SK-N-SH (cell line): ENCODE measurements at regions not wholly inside any gene's neighbourhood (a gene's known extent, or its start where the extent isn't known, plus 50 kb on each side); places are given as distances from the start of the nearest gene placed in this dataset.

Source experiments
- EP300 ChIP-seq, 2 experiments: IDR thresholded peaks; 2 replicates each; pipeline versions ENCODE4 v1.4.0 to v1.6.1; 2012; ENCODE audit warnings: borderline replicate concordance in 1 of 2, low read depth in 1 of 2, low read length in 1 of 2
- EZH2phosphoT487 ChIP-seq: fragments of 200-600 bp; sonication (generic); IDR thresholded peaks from 2 replicates; pipeline ENCODE4 v1.6.1; 2017; ENCODE audit warnings: low read depth, mixed run types, mild to moderate bottlenecking, antibody characterized with exemption, moderate library complexity, borderline replicate concordance
- FOXM1 ChIP-seq: IDR thresholded peaks from 2 replicates; pipeline ENCODE4 v1.4.0; 2012; ENCODE audit warnings: low read depth, mild to moderate bottlenecking
- NFIC ChIP-seq: IDR thresholded peaks from 2 replicates; pipeline ENCODE4 v1.4.0; 2012; ENCODE audit warnings: borderline replicate concordance
- NRF1 ChIP-seq: IDR thresholded peaks from 2 replicates; pipeline ENCODE4 v1.6.1; 2012; ENCODE audit warnings: low read depth, mild to moderate bottlenecking, low read length
- POLR2AphosphoS5 ChIP-seq: IDR thresholded peaks from 2 replicates; pipeline ENCODE4 v1.6.1; 2012; ENCODE audit warnings: low read depth, low read length
- RXRA ChIP-seq: IDR thresholded peaks from 2 replicates; pipeline ENCODE4 v1.4.0; 2012; ENCODE audit warnings: low read depth, mild to moderate bottlenecking, borderline replicate concordance
- SIN3A ChIP-seq: IDR thresholded peaks from 2 replicates; pipeline ENCODE4 v1.6.1; 2012; ENCODE audit warnings: low read depth, mild to moderate bottlenecking, low read length, moderate library complexity, borderline replicate concordance
- TAF1 ChIP-seq: IDR thresholded peaks from 2 replicates; pipeline ENCODE4 v1.6.1; 2012; ENCODE audit warnings: low read depth, mild to moderate bottlenecking, low read length, moderate library complexity, borderline replicate concordance
- TCF12 ChIP-seq: IDR thresholded peaks from 2 replicates; pipeline ENCODE4 v1.4.0; 2012
- YY1 ChIP-seq: IDR thresholded peaks from 2 replicates; pipeline ENCODE4 v1.4.0; 2012; ENCODE audit warnings: low read depth, mild to moderate bottlenecking
- TF ChIP-seq, protein P1 (sequence below): fragments of 200-600 bp; sonication (generic); IDR thresholded peaks from 2 replicates; pipeline ENCODE4 v1.6.1; 2017; ENCODE audit warnings: antibody characterized with exemption, mild to moderate bottlenecking, moderate library complexity
- TF ChIP-seq, protein P2 (sequence below): IDR thresholded peaks from 2 replicates; pipeline ENCODE4 v1.4.0; 2012; ENCODE audit warnings: low read depth, borderline replicate concordance
- TF ChIP-seq, protein P3 (sequence below): IDR thresholded peaks from 2 replicates; pipeline ENCODE4 v1.6.1; 2012; ENCODE audit warnings: mild to moderate bottlenecking, low read depth, low read length, moderate library complexity

- no peak for TF ChIP-seq POLR2AphosphoS5
- no peak for TF ChIP-seq RXRA
- TF ChIP-seq, protein P1, sequence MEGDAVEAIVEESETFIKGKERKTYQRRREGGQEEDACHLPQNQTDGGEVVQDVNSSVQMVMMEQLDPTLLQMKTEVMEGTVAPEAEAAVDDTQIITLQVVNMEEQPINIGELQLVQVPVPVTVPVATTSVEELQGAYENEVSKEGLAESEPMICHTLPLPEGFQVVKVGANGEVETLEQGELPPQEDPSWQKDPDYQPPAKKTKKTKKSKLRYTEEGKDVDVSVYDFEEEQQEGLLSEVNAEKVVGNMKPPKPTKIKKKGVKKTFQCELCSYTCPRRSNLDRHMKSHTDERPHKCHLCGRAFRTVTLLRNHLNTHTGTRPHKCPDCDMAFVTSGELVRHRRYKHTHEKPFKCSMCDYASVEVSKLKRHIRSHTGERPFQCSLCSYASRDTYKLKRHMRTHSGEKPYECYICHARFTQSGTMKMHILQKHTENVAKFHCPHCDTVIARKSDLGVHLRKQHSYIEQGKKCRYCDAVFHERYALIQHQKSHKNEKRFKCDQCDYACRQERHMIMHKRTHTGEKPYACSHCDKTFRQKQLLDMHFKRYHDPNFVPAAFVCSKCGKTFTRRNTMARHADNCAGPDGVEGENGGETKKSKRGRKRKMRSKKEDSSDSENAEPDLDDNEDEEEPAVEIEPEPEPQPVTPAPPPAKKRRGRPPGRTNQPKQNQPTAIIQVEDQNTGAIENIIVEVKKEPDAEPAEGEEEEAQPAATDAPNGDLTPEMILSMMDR = no peak
- TF ChIP-seq EP300 (IDR thresholded peaks at IDR 0.05; ENCODE audit: borderline replicate concordance in 1 of 2, low read depth in 1 of 2, low read length in 1 of 2) = no peak
- TF ChIP-seq, protein P2, sequence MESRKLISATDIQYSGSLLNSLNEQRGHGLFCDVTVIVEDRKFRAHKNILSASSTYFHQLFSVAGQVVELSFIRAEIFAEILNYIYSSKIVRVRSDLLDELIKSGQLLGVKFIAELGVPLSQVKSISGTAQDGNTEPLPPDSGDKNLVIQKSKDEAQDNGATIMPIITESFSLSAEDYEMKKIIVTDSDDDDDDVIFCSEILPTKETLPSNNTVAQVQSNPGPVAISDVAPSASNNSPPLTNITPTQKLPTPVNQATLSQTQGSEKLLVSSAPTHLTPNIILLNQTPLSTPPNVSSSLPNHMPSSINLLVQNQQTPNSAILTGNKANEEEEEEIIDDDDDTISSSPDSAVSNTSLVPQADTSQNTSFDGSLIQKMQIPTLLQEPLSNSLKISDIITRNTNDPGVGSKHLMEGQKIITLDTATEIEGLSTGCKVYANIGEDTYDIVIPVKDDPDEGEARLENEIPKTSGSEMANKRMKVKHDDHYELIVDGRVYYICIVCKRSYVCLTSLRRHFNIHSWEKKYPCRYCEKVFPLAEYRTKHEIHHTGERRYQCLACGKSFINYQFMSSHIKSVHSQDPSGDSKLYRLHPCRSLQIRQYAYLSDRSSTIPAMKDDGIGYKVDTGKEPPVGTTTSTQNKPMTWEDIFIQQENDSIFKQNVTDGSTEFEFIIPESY = no peak
- TF ChIP-seq YY1 = no peak
- no peak for TF ChIP-seq NRF1
- no peak for TF ChIP-seq TAF1
- no peak for TF ChIP-seq FOXM1
- TF ChIP-seq TCF12 = no peak
- TF ChIP-seq, protein P3, sequence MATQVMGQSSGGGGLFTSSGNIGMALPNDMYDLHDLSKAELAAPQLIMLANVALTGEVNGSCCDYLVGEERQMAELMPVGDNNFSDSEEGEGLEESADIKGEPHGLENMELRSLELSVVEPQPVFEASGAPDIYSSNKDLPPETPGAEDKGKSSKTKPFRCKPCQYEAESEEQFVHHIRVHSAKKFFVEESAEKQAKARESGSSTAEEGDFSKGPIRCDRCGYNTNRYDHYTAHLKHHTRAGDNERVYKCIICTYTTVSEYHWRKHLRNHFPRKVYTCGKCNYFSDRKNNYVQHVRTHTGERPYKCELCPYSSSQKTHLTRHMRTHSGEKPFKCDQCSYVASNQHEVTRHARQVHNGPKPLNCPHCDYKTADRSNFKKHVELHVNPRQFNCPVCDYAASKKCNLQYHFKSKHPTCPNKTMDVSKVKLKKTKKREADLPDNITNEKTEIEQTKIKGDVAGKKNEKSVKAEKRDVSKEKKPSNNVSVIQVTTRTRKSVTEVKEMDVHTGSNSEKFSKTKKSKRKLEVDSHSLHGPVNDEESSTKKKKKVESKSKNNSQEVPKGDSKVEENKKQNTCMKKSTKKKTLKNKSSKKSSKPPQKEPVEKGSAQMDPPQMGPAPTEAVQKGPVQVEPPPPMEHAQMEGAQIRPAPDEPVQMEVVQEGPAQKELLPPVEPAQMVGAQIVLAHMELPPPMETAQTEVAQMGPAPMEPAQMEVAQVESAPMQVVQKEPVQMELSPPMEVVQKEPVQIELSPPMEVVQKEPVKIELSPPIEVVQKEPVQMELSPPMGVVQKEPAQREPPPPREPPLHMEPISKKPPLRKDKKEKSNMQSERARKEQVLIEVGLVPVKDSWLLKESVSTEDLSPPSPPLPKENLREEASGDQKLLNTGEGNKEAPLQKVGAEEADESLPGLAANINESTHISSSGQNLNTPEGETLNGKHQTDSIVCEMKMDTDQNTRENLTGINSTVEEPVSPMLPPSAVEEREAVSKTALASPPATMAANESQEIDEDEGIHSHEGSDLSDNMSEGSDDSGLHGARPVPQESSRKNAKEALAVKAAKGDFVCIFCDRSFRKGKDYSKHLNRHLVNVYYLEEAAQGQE = no peak
- no peak for TF ChIP-seq EZH2phosphoT487
- TF ChIP-seq NFIC = no peak
- TF ChIP-seq SIN3A = no peak
These were observed 199.5 kb upstream of the TAS2R1 start for GRCh38 chr5:9829621-9830020.
